NCI-H524 (cell line): ENCODE measurements at regions not wholly inside any gene's neighbourhood (a gene's known extent, or its start where the extent isn't known, plus 50 kb on each side); places are given as distances from the start of the nearest gene placed in this dataset.
A peak's percentile ranks its signal among the peaks of the same experiment; 100 is the strongest.
"Not testable (repeated sequence)": the region's sequence is repeated elsewhere in the genome, so short reads cannot be mapped to it uniquely, and the experiment has no call there.

Source experiments
- DNase-seq, 2 experiments: peaks; one replicate each; lab custom pipeline; 2025; lab: John Stamatoyannopoulos, UW

GRCh38 chr21:23021481-23021880 is 2023.3 kb downstream of the NCAM2 start:
- DNase-seq = no peak

DNA sequence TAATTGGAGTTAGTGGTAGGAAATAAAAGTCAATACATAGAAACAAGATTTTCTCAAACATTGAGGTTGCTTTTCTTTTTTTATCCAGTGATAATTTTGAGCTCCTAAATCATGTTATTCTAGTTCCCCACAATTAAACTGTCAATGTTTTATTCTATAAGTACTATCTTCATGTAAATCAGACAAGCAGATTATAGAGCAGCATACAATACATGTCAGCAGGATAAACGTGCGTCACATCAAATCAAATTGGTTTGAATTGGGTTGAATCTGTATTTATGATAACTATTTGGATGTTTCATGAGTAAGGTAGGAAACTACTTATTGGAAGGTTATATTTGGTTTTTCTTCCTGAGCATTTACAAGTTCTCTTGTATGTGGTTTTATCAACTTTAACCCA is 2028.7 kb downstream of the NCAM2 start:
- DNase-seq = no peak

GRCh38 chr21:23039846-23040245 is 2041.6 kb downstream of the NCAM2 start:
- DNase-seq = peak in 1 of 2 experiments; percentile 1

GRCh38 chr21:23045955-23046354 is 2047.7 kb downstream of the NCAM2 start:
- DNase-seq = no peak

- no peak for DNase-seq
These were observed 2069.5 kb downstream of the NCAM2 start for GRCh38 chr21:23067672-23068071.

GRCh38 chr21:23083242-23083641 is 2085.0 kb downstream of the NCAM2 start:
- DNase-seq = no peak

- DNase-seq = no peak
These were observed 2095.1 kb downstream of the NCAM2 start for GRCh38 chr21:23093259-23093658.

GRCh38 chr21:23099185-23099584 is 2101.0 kb downstream of the NCAM2 start:
- DNase-seq = no peak

- DNase-seq = no peak
These were observed 2102.9 kb downstream of the NCAM2 start for GRCh38 chr21:23101111-23101510.

DNA sequence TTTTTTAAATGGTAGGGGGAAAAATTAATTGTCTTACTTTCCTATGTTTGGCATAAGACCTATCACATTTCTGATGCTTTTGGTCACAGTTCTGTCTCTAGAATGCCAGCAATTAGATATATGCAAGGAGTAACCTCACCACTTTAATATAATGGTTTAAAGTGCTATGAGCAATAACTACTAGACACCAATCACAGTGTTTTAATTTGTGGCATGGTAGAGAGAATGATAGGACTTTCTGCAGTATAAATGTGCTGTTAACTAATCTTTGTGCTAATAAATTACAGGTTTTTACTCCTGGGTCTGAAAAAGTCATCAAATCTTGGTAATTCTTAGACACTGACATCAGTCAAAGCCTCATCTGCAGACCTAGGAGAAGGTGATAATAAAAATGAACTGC is 2110.3 kb downstream of the NCAM2 start:
- DNase-seq = no peak

DNA sequence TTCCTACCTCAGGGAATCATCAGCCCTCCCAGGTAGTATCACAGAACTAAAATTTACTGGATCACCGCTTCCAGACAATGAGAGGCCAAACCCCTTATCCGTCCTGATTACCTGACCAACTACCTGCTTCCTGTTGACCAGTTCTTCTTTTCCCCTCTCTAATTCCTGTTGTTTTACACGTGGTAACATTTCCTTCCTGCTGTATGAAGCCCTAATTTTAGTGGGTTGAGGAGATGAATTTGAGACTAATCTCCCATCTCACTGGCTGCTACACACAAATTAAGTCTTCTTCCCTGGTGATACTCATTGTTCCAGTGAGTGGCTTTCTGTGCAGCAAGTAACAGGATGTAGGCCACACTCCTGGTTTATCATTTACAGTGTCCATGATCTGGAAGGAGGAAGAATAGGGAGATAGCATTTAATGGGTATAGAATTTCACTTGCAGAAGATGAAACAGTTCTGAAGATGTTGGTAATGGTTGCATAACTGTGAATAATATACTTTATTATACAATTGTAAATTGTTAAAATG is 2112.9 kb downstream of the NCAM2 start:
- no peak for DNase-seq

- DNase-seq = no peak
These were observed 2121.3 kb downstream of the NCAM2 start for GRCh38 chr21:23119491-23119890.

GRCh38 chr21:23127973-23128372 is 2129.8 kb downstream of the NCAM2 start:
- no peak for DNase-seq

- DNase-seq = no peak
These were observed 2132.1 kb downstream of the NCAM2 start for GRCh38 chr21:23130308-23130707.

DNA sequence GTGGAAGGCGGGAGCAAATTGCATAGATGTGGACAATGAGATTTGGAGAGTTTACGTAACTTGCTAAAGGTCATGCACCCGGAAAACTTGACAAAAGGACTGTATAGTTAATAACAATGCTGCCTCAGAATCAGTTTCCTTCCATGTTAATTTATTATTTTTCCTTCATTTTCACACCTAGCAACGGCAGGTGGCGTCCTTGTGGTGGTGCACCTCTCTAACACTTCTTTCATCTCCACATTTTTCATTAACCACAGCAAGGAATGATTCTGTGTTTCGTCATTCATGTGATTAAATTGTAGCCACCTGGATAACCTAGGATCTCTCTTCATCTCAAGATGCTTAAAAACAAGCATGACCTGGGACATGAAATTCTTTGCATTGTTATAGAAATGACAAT is 2133.0 kb downstream of the NCAM2 start:
- DNase-seq = no peak

DNA sequence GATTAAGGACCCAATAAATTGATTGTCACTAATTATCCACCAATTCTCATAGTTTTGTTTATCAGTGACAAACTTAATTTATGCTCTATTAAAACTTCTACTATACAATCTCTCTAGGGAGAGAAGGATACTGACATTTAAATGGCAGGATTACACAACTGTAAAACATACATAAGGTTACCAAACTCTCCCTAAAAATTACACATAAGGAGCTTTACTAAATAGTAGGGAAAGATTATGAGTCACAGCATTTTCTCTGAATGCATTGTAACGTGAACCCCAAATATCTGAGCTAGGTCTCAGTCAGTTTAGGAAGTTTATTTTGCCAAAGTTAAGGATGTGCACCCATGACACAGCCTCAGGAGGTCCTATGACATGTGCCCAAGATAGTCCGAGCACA is 2140.6 kb downstream of the NCAM2 start:
- no peak for DNase-seq

DNA sequence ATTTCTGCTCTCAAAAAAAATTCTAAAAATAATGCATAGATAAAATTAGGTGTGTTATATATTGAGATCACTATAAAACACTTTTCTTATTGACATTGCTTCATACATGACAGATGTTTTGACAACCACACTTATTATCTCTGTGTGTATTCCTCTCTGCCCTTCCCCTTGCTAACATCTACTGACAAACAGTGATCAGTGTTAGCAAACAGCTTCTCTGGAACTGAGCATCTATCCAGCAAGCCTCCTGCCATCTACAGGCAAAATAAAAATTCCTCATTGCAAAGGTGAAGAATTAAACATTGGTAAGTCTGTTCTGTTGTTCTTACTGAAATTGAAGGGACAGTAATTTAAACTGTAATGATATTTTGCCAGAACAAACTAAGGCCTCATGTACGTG is 2153.9 kb downstream of the NCAM2 start:
- DNase-seq = no peak

DNA sequence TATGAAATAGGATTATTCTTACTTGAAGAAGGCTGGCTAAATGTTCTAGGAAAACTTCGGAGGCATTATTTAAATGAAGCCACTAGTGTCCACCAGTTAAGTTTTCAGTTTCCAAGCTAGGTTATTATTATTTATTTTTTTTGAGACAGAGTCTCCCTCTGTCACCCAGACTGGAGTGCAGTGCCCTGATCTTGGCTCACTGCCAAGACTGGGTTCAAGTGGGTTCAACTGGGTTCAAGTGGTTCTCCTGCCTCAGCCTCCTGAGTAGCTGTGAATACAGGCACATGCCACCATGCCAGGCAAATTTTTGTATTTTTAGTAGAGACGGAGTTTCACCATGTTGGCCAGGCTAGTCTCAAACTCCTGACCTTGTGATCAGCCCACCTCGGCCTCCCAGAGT is 2155.6 kb downstream of the NCAM2 start:
- not testable (repeated sequence) for DNase-seq

GRCh38 chr21:23155281-23155680 is 2157.1 kb downstream of the NCAM2 start:
- DNase-seq = no peak

GRCh38 chr21:23160914-23161313 is 2162.7 kb downstream of the NCAM2 start:
- peak in 1 of 2 experiments; percentile 33 for DNase-seq

- no peak for DNase-seq
These were observed 2164.2 kb downstream of the NCAM2 start for GRCh38 chr21:23162198-23162946.
